Body of pancreas (tissue), 4 donors: ENCODE measurements at regions not wholly inside any gene's neighbourhood (a gene's known extent, or its start where the extent isn't known, plus 50 kb on each side); places are given as distances from the start of the nearest gene placed in this dataset.

ENCODE experiments used
- CTCF ChIP-seq, 7 experiments: fragments of 450-650 bp in 4 of 7; fragments of 200-600 bp in 3 of 7; sonication (generic) in 3 of 7; IDR thresholded peaks; one replicate each; pipeline ENCODE4 v1.5.1; 2016 to 2019; ENCODE audit warnings: antibody characterized with exemption in 7 of 7
- POLR2A ChIP-seq, 3 donors: fragments of 450-650 bp; IDR thresholded peaks; one replicate each; pipeline ENCODE4 v1.6.1; 2016; ENCODE audit warnings: antibody characterized with exemption in 3 of 3, mild to moderate bottlenecking in 2 of 3

- TF ChIP-seq CTCF (IDR thresholded peaks at IDR 0.05) (no peak), POLR2A (IDR thresholded peaks at IDR 0.05) (no peak)
Observed at GRCh38 chr3:117201901-117202774, 492.6 kb downstream of the TUSC7 start.
